Spleen (tissue), 11 donors: ENCODE measurements at regions not wholly inside any gene's neighbourhood (a gene's known extent, or its start where the extent isn't known, plus 50 kb on each side); places are given as distances from the start of the nearest gene placed in this dataset.

Experiments used
- DNase-seq: peaks from one replicate; pipeline ENCODE4 v3.0.0-alpha.2; 2020
- H3K27ac ChIP-seq, 8 donors: fragments of 200-600 bp; sonication (generic) in 7 of 8; 1 replicate in 4 of 8; 2 replicates in 4 of 8; pipeline versions ENCODE4 v1.5.0 to v1.8.0; 2016 to 2021; ENCODE audit warnings: inconsistent platforms in 4 of 8, mild to moderate bottlenecking in 4 of 8, moderate library complexity in 1 of 8
- H3K27me3 ChIP-seq, 7 donors: fragments of 200-600 bp; sonication (generic) in 6 of 7; replicated peaks in 1 of 7; 1 replicate in 4 of 7; 2 replicates in 3 of 7; pipeline versions ENCODE4 v1.5.0 to v1.8.0; 2016 to 2021; ENCODE audit warnings: inconsistent platforms in 3 of 7, mild to moderate bottlenecking in 1 of 7
- H3K36me3 ChIP-seq, 6 donors: fragments of 200-600 bp; sonication (generic) in 5 of 6; 1 replicate in 4 of 6; 2 replicates in 2 of 6; pipeline versions ENCODE4 v1.5.0 to v1.8.0; 2016 to 2021; ENCODE audit warnings: inconsistent platforms in 2 of 6
- H3K4me1 ChIP-seq, 6 donors: fragments of 200-600 bp; sonication (generic) in 5 of 6; 1 replicate in 3 of 6; 2 replicates in 3 of 6; pipeline versions ENCODE4 v1.5.0 to v1.8.0; 2016 to 2021; ENCODE audit warnings: inconsistent platforms in 3 of 6
- H3K4me3 ChIP-seq, 8 donors: fragments of 200-600 bp; sonication (generic) in 7 of 8; 1 replicate in 4 of 8; 2 replicates in 4 of 8; pipeline versions ENCODE4 v1.5.0 to v1.8.0; 2016 to 2021; ENCODE audit warnings: inconsistent platforms in 4 of 8, mild to moderate bottlenecking in 4 of 8, moderate library complexity in 2 of 8
- H3K9me3 ChIP-seq, 8 donors: fragments of 200-600 bp; sonication (generic) in 7 of 8; 1 replicate in 4 of 8; 2 replicates in 4 of 8; pipeline versions ENCODE4 v1.5.0 to v1.8.0; 2016 to 2021; ENCODE audit warnings: inconsistent platforms in 4 of 8
- POLR2A ChIP-seq, 3 donors: fragments of 450-650 bp; IDR thresholded peaks; one replicate each; pipeline ENCODE4 v1.5.1; 2017; ENCODE audit warnings: antibody characterized with exemption in 3 of 3, mild to moderate bottlenecking in 1 of 3
- POLR2AphosphoS5 ChIP-seq, 3 donors: sonication (generic); formaldehyde crosslinking; IDR thresholded peaks; one replicate each; pipeline ENCODE4 v1.5.1; 2017; ENCODE audit warnings: antibody characterized with exemption in 3 of 3
- WGBS, 5 donors: extraction: QIAGEN DNeasy Blood & Tissue Kit in 3 of 5; methylation state at CpG; one replicate each; pipeline versions ENCODE4 v1.1.5 to v1.1.7; 2013 to 2018; 5-methylcytosine and 5-hydroxymethylcytosine counted together
- intact Hi-C: fragments of 100-400 bp; cut with DNase I; formaldehyde crosslinking; loops from one replicate; pipeline ENCODE4 v1.15.0; 2023; ENCODE audit warnings: low total_unique reads
- TF ChIP-seq, protein P1 (sequence below), 11 experiments: fragments of 200-600 bp in 7 of 11; fragments of 450-650 bp in 4 of 11; sonication (generic) in 4 of 11; IDR thresholded peaks in 8 of 11; conservative IDR thresholded peaks in 3 of 11; 1 replicate in 7 of 11; 2 replicates in 4 of 11; pipeline versions ENCODE4 v1.4.0 to v1.8.0; 2016 to 2021; ENCODE audit warnings: antibody characterized with exemption in 11 of 11, inconsistent platforms in 4 of 11, mild to moderate bottlenecking in 1 of 11
- donor health status: healthy with polysubstance abuse.
- donor health status: DM: no; HTN: no; CAD: no; lungs with moderate emphysema.
- donor health status: DM: no; HTN: no; CAD: no.
- donor health status: Bipolar disorder and iron deficiency.
- donor health status: healthy.
- donor health status: DM: no; HTN: no; CAD: no.
- donor health status: DM: yes; HTN: yes; CAD: no.

DNA sequence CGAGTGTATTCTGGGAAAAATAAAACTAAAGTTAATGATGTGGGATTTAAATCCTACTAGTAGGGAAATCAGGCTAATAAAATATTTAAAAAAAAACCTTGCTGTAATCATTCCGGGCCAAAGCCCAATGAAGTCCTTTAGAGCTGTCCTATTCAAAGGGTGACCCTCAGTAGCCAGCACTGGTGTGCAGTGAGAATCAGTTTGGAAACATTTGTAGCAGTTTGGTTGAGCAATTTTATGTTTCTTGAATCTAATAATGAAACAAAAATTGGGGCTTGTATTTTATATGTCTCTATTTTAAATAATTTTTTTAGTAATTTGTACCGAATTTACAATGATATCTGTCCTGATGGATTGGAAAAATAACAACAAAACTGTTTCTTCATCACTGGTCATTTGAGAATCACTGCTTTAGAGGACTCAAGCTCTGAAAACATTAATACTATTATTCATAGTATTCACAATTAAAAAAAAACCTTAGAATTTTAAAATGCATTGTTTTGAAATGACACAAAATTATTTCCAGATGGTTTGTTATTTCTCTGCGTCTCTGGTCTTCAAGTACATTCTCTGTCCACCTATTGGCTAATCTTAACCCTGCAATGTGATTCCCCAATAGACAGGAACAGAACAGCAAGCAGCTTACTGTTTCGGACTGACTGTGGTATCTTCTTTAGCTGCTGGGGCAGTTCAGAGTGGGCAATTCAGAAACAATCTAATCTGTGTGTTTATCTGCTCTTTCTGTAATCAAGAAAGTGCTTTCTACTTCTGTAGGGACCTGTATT is 71.2 kb downstream of the OTOL1 start:
- Histone ChIP-seq H3K9me3 (no peaks in the 10 kb centered on the region), H3K27me3 (no peaks in the 10 kb centered on the region), H3K36me3 (no peaks in the 10 kb centered on the region), H3K4me1 (no peaks in the 10 kb centered on the region), H3K4me3 (no peak overlapping the region), H3K27ac (no peak overlapping the region)
- intact Hi-C loops, result no loop called here
- no peak for DNase-seq
- 75 to 85% (median 79%) methylated on average over 5 of the region's 5 CpGs for WGBS, 5 donors
- TF ChIP-seq POLR2A (IDR thresholded peaks at IDR 0.05) (no peak), POLR2AphosphoS5 (IDR thresholded peaks at IDR 0.05) (no peak)
- TF ChIP-seq, protein P1, sequence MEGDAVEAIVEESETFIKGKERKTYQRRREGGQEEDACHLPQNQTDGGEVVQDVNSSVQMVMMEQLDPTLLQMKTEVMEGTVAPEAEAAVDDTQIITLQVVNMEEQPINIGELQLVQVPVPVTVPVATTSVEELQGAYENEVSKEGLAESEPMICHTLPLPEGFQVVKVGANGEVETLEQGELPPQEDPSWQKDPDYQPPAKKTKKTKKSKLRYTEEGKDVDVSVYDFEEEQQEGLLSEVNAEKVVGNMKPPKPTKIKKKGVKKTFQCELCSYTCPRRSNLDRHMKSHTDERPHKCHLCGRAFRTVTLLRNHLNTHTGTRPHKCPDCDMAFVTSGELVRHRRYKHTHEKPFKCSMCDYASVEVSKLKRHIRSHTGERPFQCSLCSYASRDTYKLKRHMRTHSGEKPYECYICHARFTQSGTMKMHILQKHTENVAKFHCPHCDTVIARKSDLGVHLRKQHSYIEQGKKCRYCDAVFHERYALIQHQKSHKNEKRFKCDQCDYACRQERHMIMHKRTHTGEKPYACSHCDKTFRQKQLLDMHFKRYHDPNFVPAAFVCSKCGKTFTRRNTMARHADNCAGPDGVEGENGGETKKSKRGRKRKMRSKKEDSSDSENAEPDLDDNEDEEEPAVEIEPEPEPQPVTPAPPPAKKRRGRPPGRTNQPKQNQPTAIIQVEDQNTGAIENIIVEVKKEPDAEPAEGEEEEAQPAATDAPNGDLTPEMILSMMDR (IDR thresholded peaks at IDR 0.05 in 8 of 11, conservative IDR thresholded peaks at IDR 0.05 in 3 of 11), result no peak

DNA sequence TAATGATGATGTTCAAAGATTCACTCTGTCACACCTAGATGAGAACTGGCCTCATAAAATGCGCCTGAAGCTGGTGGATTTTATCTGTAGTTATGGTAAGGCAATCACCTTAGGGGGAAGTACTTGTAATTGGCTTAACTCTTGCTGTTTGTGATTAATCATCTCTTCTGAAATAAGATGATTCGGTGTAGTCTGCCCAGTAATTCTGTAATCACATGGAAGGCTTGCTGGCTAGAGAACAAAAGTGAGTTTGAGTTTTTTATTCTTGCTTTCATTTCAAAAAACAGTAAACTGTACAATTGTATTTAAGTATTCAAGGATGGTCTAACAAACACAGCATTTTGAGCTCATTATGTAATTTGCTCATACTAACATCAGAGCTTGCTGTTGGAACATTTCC is 72.1 kb downstream of the OTOL1 start:
- TF ChIP-seq POLR2A (IDR thresholded peaks at IDR 0.05), result no peak
- no peak for TF ChIP-seq POLR2AphosphoS5 (IDR thresholded peaks at IDR 0.05)
- TF ChIP-seq, protein P1 (IDR thresholded peaks at IDR 0.05 in 8 of 11, conservative IDR thresholded peaks at IDR 0.05 in 3 of 11), result no peak
- Histone ChIP-seq H3K4me1 (no peaks in the 10 kb centered on the region), H3K27me3 (no peaks in the 10 kb centered on the region), H3K4me3 (no peak overlapping the region), H3K27ac (no peak overlapping the region), H3K36me3 (no peaks in the 10 kb centered on the region), H3K9me3 (no peaks in the 10 kb centered on the region)
- no peak for DNase-seq
- 51 to 88% (median 75%) methylated on average over 2 of the region's 2 CpGs for WGBS, 5 donors
- intact Hi-C loops, result no loop called here

DNA sequence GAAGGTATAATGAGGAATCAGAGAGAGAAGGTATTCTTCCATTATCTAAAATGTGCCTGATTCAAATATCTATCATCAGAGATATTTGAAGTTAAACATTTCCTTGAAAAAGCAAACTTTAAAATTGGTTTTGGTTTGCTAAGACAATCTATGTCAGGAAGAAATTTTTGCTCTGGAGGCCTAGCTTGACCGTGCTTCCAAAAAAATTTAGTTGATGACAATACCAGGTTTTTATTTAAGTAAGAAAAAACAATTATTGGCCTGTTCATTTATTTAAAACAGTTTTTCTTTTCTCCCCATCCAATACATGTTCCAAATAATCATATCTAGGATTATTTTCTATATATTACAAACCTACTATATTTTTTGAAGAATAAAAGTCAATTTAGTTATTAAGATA is 75.3 kb downstream of the OTOL1 start:
- no peaks in the 10 kb centered on the region for H3K36me3 ChIP-seq
- no peaks in the 10 kb centered on the region for H3K9me3 ChIP-seq
- TF ChIP-seq POLR2A (IDR thresholded peaks at IDR 0.05) (no peak), POLR2AphosphoS5 (IDR thresholded peaks at IDR 0.05) (no peak)
- TF ChIP-seq, protein P1 (IDR thresholded peaks at IDR 0.05 in 8 of 11, conservative IDR thresholded peaks at IDR 0.05 in 3 of 11), result no peak
- no peak overlapping the region for H3K4me3 ChIP-seq
- intact Hi-C loops, result no loop called here
- H3K27ac ChIP-seq, result no peak overlapping the region
- no peak for DNase-seq
- 55 to 92% (median 85%) methylated on average over 1 of the region's 1 CpG for WGBS, 5 donors
- no peaks in the 10 kb centered on the region for H3K4me1 ChIP-seq
- H3K27me3 ChIP-seq, result no peaks in the 10 kb centered on the region

DNA sequence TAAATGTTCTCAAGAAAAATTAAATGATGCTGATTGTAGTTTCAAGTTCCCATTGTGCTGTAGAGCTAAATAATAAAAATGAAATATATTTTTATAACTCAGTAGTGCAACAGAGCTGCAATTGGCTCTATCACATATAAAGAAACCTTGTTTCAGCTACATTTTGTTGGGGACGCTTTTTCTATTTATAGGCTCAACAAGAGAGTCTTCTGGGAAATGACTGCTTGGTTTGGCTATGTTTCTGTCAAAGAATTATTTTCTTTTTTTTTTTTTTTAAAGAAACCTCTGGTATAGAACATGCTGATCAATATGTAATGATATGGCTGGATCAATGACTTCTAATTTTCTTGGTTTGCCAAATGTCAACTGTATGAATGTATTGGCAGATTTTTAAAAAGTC is 76.5 kb downstream of the OTOL1 start:
- Histone ChIP-seq H3K27ac (no peak overlapping the region), H3K9me3 (no peaks in the 10 kb centered on the region), H3K36me3 (no peaks in the 10 kb centered on the region), H3K4me1 (no peaks in the 10 kb centered on the region), H3K27me3 (no peaks in the 10 kb centered on the region), H3K4me3 (no peak overlapping the region)
- 63 to 78% (median 74%) methylated on average over 1 of the region's 1 CpG for WGBS, 5 donors
- no peak for DNase-seq
- no peak for TF ChIP-seq POLR2A (IDR thresholded peaks at IDR 0.05)
- no peak for TF ChIP-seq POLR2AphosphoS5 (IDR thresholded peaks at IDR 0.05)
- TF ChIP-seq, protein P1 (IDR thresholded peaks at IDR 0.05 in 8 of 11, conservative IDR thresholded peaks at IDR 0.05 in 3 of 11), result no peak
- intact Hi-C loops, result no loop called here
